ENCODE measurements at regions not wholly inside any gene's neighbourhood (a gene's known extent, or its start where the extent isn't known, plus 50 kb on each side); places are given as distances from the start of the nearest gene placed in this dataset.
A peak's percentile ranks its signal among the peaks of the same experiment; 100 is the strongest.
"Not testable (repeated sequence)": the region's sequence is repeated elsewhere in the genome, so short reads cannot be mapped to it uniquely, and the experiment has no call there.

DNA sequence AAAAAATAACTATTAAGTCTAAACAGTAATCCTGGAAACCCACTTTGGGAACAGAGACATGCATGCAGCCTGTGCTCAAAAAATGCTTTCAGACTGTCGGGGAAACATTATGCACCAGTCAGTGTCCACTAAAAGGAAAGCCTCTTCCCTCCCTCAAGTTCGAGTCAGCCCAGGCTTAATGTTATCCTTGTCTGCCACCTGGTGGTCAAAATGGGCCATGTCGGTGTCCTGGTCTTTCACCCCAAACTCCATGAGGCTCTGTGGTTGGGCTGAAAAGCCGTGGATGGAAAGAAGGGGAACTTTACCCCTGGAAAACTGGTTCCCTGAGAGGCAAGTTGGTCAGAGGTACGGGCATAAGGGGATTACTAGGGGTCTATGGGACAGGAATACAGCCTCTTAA lies 88.4 kb upstream of the ZNF492 start:
- FAIRE-seq: no peak

DNA sequence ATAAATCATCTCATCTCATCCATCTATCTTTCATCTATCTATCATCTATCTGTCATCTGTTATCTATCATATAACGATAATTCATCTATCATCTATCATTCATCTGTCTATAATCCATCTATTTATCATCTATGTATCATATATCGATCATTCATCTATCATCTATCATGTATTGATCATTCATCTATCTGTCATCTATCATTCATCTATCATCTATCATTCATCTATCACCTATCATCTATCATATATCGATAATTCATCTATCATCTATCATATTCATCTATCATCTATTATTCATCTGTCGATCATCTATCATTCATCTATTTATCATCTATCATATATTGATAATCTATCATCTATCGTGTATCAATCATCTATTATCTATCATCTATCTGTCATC lies 100.4 kb upstream of the ZNF492 start:
- FAIRE-seq: no peak

DNA sequence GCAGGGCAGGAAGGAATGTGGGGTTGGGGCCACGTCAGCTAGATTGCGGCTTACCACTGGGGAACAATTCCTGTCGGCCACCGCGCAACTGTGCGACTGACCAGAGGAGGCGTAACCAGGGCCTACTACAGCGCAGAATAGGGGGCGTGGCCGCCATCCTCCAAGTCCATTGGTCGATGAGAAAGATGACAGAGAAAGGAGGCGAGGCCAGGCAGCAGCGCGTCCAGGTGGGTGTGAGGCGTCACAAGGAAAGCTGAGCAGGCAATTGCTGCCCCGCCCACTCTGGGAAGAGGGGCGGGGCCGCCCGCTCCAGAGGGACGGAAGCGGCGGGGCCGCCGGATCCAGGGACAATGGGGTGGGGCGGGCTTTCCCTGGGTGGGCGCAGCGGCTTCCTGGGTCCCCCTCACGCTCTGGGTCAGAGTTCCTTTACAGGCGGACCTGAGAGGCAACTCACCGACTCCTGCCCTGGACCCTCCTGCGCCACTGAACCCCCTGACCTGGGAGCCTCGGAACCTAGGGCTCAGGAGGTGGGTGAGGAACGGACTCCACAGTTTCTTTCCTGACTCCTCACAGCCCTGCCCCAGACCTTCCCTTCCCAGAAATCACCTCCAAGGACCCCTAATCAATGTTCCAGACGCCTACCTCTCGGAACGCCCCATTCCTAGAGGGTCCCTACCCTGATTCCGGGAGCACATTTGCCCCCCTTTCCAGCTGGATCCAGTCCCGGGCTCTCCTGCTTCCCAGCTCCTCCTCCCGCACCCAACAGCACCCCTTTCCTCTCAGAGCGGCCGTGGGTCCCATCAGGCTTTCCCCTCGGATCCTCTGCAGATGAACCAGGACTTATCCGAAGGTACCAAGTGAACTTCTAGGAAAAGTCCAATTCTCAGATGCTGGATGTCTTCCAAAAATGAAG lies 101.5 kb upstream of the ZNF492 start:
- peak; percentile 91 for FAIRE-seq

- no peak for FAIRE-seq
Observed at GRCh38 chr19:22530042-22530441, 104.1 kb upstream of the ZNF492 start.

DNA sequence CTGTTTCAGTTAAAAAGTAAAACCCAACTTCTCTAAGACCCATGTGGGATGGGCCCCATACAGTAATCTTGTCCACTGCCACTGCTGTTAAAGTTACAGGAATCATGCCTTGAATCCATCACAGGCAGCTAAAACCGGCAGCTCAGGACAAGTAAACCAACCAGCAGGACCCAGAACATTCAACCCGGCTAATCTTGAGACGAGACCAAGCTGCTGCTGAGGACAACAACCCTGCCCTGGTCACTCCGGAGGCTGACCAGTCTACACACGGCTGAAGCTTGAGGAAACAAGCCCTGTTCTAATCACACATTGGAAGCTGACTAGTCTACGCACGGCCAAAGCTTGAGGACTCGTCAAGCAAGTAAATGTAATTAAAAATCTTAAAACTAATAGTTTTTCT lies 105.2 kb upstream of the ZNF492 start:
- no peak for FAIRE-seq

GRCh38 chr19:22527554-22527953 lies 105.4 kb upstream of the ZNF98 start:
- no peak for FAIRE-seq

DNA sequence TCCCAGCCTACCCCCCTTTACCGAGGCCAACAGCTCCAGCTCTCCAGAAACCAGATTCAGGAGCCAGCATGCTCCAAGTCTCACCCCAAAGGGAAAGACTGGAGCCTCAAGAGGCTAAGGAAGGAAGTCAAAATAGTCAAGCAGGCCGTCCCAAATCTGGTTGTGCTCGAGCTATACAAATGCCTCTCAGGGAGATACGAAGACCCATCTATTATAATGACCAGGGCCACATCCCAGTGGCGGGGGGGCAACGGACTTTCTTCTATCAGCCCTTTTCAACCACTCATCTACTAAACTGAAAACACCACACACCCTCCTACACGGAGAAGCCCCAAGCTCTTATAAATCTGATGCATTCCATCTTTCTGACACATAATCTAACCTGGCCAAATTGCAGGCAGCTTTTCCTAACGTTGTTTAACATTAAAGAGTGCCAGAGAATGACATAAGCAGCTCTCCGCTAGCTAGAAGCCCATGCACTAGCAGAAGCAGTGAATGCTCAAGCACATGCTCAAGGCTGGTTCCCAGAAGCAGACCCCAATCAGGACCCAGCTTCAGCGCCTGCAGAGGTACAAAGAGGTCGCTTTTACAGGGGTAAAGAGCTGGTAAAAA lies 104.6 kb upstream of the ZNF98 start:
- FAIRE-seq: no peak

DNA sequence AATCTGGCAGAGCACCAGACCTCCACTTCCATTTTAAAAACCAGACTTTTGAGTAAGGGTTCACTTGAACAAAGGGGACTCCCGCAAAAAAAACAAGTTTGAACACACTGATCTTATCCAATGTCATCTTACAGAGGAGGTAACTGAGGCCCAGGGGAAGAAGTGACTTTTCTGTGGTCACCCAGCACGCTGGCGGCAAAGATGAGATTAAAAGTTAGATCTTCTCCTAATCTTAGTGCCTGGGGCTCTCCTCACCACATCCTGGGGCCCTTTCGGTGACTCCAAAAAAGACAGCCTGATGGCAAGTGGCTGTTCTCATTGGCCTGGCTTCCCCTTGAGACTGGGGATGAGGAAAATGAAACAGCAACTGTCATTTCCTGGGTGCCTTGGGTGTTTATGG lies 101.8 kb upstream of the ZNF98 start:
- no peak for FAIRE-seq

- not testable (repeated sequence) for FAIRE-seq
Observed at GRCh38 chr19:22519562-22519961, 97.4 kb upstream of the ZNF98 start.

DNA sequence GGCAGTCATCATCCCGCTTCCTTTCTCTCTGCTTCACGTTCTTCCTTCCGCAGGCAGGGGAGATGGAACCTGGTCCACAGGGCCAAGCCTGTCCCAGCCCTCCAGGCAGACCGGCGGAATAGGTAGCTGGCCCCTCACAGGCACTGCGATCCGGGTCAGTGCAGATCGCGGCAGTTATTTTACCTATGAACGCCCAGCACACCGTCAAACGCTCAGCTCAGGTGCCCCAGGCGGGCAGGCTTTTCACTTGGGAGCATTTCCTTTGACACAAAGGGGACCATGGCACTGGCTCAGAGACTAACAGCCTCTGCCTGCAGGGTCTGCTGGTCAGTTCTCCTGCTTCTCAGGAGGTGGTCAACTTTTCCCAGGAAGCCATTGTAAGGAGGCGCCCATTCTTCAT lies 97.0 kb upstream of the ZNF98 start:
- FAIRE-seq: no peak

DNA sequence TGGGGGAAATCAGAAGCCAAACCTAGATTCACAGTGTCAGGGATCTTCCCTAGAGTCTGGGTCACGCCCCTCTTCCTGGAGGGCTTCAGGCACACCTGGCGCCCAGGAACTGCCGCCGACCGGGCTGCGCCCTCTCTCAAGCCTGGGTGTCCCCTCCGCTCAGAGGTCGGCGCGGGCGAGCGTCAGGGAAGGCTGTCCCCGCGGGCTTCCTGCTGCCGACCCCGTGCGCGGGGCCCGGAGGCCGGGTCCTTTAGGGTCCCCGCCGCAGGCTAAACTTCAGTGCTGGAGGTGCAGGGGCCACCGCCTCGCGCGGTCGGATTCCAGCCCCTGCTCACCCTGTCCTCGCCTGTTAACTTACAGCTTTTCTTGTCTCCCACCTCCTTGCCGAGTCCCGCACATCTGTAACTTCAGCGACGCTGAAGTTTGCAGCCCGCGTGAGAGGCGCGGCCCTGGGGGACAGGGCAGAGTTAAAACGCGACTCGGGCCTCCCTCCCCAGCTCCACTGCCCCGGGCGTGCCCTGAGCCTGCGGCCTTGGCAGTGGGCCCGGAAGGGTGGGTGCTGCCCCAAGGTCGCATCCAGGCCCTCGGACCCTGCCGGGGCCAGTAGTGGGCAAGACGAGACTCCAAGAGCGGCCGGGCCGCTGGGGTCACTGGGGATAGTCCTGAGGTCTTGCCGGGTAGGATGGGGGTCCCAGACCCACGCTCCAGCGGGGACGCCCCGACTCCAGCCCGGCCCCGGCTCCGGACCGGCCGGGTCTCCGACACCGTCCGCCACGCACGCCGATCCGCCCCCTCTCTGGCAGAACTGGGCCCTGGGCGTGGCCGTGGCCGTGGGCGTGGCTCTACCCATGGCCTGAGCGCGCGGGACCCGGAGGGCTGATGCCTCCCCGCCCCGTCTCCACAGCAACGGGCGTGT lies 95.6 kb upstream of the ZNF98 start:
- FAIRE-seq: no peak

- FAIRE-seq: no peak
Observed at GRCh38 chr19:22515435-22515834, 93.3 kb upstream of the ZNF98 start.

DNA sequence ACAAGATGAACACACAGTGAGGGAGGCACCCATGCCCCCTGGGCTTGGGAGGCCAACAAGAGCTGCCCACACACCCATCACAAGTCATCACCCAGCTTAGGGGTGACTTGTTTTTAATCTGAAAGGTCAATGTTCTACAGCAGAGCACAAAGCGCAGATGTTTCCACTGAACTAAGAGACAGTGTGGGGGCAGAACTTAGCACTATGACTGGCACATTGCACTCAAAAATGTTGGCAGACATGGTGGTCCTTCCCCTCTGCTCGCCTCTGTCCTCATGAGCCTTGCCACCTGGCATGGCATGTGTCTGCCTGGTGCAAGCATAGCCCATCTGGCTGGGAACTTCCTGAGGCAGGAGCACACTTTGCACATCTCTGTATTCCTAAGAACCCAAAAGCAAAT lies 81.4 kb upstream of the ZNF98 start:
- FAIRE-seq: no peak

- no peak for FAIRE-seq
Observed at GRCh38 chr19:22502766-22503165, 80.6 kb upstream of the ZNF98 start.

GRCh38 chr19:22498831-22499430 lies 76.8 kb upstream of the ZNF98 start:
- FAIRE-seq: not testable (repeated sequence)

DNA sequence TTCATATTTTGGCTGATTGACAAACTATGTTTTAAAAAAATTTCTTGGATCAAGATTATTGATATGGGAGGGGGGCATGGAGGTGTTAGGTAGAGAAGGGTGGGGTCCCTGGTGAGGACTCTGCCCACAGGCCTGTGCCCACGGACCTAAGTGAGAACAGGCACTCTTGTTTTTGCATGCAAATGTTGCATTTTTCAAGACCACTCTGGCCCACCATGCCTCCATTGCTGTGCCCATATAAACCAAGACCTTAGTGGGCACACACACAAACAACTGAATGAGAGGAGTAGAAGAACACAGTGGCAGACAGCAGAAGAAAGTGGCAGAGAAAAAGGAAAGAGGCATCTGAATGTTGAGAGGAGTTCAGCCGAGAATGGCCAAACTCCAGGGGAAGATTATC lies 69.6 kb upstream of the ZNF98 start:
- FAIRE-seq: no peak

GRCh38 chr19:22483514-22483913 lies 61.4 kb upstream of the ZNF98 start:
- not testable (repeated sequence) for FAIRE-seq

GRCh38 chr19:22472180-22472637 lies 50.1 kb upstream of the ZNF98 start:
- no peak for FAIRE-seq
